EH (cell line): ENCODE measurements at regions not wholly inside any gene's neighbourhood (a gene's known extent, or its start where the extent isn't known, plus 50 kb on each side); places are given as distances from the start of the nearest gene placed in this dataset.

Source experiments
- DNase-seq: peaks from one replicate; pipeline ENCODE4 v3.0.0-alpha.2; 2015; ENCODE audit warnings: low read depth

DNA sequence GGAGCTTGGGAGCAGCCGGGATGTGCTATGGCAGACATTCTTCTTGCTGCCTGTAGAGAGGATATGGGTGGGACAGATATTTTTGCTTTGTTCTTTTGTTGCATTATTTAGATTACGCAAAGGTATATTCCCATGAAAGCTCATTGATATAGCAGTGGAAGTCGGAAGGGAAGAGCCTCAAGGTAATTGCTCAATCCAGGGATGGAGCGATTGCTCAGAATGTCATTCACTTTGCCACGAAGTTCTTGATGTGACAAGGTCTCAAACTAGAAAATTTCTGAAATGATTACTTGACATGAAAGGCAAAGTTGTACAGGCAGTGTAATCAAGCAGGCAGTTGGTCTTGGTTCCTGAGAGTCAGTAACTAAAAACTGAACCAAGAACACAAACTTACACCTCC is 615.6 kb upstream of the CDH4 start:
- no peak for DNase-seq

DNA sequence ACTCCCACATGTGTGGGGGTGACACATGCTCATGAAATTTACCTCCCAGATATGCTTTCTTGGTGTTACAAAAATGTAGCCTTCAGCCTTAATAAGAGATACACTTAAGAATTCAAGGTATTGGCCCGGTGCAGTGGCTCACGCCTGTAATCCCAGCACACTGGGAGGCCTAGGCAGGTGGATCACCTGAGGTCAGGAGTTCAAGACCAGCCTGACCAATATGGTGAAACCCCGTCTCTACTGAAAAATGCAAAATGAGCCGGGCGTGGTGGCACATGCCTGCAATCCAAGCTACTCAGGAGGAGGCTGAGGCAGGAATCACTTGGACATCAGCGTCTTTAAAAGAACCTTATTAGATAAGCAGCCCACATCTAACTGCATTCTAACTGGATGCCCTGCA is 614.3 kb upstream of the CDH4 start:
- DNase-seq, result no peak

- DNase-seq, result no peak
Measured at GRCh38 chr20:60638430-60639098, 613.5 kb upstream of the CDH4 start.

DNA sequence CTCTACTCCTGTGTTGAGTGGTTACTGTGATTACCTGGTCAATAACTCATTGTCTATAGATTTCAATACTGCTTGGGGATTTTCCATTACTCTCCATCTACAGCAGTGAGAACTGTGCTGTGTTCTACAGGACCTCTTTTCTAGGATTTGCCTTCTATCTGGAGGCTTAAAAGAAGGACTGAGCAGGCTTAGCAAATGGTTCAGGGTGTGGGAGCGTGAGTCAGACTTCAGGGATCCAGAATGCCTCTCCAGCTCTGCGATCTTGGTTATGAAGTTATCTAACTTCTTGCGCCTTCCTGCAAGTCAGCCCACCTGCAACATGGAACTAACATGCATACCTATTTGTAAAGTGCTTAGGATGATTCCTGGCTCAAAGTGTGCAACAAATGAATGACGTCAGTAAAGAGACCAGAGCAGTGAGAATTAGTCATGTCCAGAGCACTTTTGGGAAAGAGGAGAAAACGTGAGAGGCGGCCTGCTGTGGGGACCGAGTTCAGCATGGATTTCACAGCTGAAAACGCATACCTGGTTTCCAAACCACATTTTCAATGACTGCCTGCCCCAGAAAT is 610.1 kb upstream of the CDH4 start:
- no peak for DNase-seq

GRCh38 chr20:60642541-60642940 is 609.5 kb upstream of the CDH4 start:
- no peak for DNase-seq

- DNase-seq, result no peak
Measured at GRCh38 chr20:60648556-60648955, 603.5 kb upstream of the CDH4 start.

DNA sequence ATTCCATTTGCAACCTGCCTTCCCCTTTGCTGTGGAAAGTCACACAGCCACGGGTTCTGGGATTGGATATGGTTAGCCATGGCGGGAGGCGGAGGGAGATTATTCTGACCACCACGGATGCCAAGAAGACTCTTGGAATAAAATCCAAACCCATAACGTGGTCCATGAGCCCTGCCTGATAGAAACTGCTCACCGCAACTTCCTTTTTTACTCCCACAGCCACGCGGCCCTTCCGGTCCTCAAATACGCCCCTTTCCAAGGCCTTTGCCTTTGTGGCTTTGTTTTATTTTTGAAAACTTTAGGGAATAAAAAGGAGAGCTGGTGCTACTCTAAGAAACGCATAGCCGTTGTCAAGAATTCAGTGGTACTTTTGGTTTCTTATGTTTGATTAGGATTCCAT is 602.5 kb upstream of the CDH4 start:
- no peak for DNase-seq

DNA sequence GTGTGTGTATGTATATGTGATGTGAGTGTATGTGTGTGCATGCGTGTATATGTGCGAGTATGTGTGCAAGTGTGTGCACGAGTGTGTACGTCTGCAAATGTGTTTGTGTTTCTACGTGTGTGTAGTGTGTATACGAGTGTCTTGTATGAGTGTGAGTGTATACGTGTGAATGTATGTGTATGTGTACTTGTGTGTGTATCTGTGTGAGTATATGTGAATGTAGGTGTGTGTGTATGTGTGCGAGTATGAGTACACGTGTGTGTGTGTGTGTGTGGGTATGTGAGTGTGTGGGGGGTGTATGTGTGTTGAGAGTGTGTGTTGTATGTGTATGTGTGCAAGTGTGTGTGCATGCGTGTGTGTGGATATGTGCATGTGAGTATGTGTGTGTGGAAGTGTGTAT is 602.0 kb upstream of the CDH4 start:
- DNase-seq, result no peak

- DNase-seq, result no peak
Measured at GRCh38 chr20:60652046-60652445, 600.0 kb upstream of the CDH4 start.

DNA sequence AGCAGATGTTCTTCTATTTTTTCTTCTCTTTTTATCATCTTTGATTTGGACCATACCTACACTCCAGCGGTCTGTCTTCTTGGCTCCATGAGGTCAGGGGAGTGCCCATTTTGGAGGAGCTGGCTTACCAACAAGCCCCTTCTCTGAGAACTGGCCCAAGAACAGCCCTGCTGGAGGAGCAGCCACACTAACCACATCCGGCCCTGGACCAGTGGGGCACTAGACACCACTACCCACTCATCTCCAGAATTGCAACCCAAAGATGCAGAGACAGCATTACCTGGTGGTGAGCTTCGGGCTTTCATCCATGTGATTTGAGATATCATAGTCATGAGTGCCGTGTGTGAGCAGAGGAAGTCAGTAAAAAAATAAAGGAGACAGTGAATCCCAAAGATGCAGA is 599.4 kb upstream of the CDH4 start:
- no peak for DNase-seq

DNA sequence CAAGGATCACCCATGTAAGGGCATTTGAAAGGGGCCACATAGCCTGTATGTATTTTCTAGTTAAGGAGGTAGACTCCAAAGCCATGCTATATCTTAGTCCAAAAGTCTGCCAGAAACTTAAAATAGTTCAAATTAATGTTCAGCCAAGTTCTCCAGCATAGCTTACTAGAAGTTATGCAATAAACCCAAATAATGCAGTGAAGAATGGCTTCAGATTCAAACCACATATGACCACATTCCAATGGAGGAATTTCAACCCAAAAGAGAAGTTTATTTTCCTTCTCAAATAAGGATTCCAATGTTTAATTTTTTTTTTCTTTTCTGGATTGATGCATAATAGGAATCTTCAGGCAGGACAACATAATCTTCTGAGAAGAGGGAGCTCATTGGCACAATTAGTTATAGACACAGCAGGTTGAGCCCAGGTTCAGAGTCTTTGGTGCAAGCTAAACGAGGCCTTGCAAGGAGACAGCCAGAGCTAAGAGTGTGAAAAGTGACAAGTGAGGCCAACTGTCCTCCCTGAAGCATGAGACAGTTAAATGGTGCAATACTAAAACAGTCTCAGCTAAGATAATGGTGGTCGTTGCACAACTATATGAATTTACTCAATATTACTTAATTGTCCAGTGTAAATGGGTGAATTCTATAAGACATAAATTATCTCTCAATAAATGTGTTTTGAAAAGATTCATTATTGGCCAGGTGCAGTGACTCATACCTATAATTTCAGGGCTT is 598.8 kb upstream of the CDH4 start:
- DNase-seq, result no peak

GRCh38 chr20:60658681-60659080 is 593.4 kb upstream of the CDH4 start:
- no peak for DNase-seq

- DNase-seq, result no peak
Measured at GRCh38 chr20:60659240-60659639, 592.8 kb upstream of the CDH4 start.

GRCh38 chr20:60662307-60662706 is 589.8 kb upstream of the CDH4 start:
- DNase-seq, result no peak

DNA sequence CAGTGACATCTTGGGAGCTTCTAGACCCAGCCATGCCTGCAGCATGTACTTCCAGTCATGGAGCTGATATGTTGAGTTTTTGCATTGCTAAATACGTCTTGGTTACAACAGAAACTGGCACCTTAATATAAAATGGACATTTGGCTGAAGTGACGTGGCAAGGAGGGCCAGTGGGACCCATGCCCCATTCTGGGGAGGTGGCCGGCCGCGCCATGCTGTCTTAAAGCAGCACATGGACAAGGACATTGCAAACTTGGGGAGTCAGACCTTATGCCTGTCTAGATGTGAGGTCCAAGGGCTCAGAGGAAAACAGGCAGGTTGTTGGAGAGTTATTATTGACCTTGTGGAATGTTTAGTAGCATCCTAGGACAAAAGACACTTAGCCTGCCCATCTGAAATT is 588.0 kb upstream of the CDH4 start:
- DNase-seq, result no peak

- DNase-seq, result no peak
Measured at GRCh38 chr20:60667641-60668040, 584.4 kb upstream of the CDH4 start.

DNA sequence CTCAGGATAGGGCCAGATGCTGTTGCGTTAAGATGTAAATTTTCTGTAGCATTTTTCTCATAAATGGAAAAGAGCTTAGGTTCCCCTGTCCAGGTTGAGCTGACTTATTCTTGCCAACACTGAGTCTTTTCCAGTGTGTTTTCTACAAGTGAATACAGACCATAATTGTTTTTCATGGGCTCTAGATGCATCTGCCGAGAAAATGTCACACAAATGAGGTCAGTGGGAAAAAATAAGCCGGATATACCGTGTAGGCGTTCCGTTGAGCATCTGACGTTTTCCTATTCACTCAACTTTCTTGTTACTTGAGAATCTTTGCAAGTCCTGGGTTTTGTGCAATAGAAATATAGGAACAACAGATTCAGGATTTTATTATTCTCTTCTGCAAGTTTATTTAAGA is 582.9 kb upstream of the CDH4 start:
- DNase-seq, result no peak

GRCh38 chr20:60676011-60676410 is 576.0 kb upstream of the CDH4 start:
- no peak for DNase-seq

DNA sequence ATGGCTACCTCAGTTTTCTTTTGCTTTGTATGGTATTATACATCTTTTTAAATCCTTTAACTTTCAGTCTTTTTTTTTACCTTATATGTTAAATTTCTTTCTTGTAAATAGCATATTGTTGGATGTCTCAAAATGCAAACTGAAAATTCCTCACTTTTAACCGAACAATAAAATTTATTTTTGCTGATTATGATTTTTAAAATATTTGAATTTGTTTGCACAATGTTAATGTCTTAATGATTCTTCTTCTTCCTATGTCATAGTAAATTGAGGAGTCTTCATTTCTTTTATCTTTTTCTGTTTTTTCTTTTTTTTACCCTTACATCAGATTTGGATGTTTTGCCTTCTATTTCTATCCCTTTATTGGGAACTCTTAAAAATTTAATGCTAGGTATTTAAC is 574.2 kb upstream of the CDH4 start:
- no peak for DNase-seq

- no peak for DNase-seq
Measured at GRCh38 chr20:60680554-60680953, 571.5 kb upstream of the CDH4 start.

- DNase-seq, result no peak
Measured at GRCh38 chr20:60687213-60687612, 564.8 kb upstream of the CDH4 start.

- DNase-seq, result no peak
Measured at GRCh38 chr20:60690771-60691170, 561.3 kb upstream of the CDH4 start.

DNA sequence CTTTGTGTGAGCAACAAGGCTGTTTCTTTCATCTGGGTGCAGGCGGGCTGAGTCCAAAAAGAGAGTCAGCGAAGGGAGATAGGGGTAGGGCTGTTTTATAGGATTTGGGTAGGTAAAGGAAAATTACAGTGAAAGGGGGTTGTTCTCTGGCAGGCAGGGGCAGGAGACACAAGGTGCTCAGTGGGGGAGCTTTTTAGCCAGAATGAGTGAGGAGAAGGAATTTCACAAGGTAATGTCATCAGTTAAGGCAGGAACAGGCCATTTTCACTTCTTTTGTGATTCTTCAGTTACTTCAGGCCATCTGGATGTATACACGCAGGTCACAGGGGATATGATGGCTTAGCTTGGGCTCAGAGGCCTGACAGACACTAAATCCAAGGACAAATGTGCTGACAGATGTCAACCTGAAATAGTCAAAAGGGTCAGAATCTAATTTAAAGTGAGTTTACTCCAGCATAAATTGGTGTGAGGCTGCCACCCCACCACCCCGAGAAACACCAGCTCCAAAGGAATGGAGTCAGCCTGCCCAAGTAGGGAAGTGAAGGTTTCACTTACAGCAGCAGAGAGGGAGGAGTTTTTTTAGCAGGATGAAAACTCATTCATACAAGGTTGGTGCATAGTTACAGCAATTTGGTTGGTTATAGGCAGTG is 560.0 kb upstream of the CDH4 start:
- no peak for DNase-seq
